RWPE2 (cell line): ENCODE measurements at regions not wholly inside any gene's neighbourhood (a gene's known extent, or its start where the extent isn't known, plus 50 kb on each side); places are given as distances from the start of the nearest gene placed in this dataset.

ENCODE experiments used
- ATAC-seq: fragments of 200-7000 bp; cut with Tn5 transposase; 3 replicates; pipeline ENCODE4 v1.9.1; 2021; ENCODE audit warnings: low read depth
- DNase-seq: peaks from one replicate; pipeline ENCODE4 v3.0.0-alpha.2; 2020; ENCODE audit warnings: low spot score
- H3K27ac ChIP-seq: fragments of 450-650 bp; 2 replicates; pipeline ENCODE4 v1.5.1; 2017; ENCODE audit warnings: mild to moderate bottlenecking; ENCODE audit not compliant: poor library complexity, severe bottlenecking
- H3K27me3 ChIP-seq: fragments of 250-450 bp; sonication (Bioruptor Pico); 2 replicates; pipeline ENCODE4 v1.5.1; 2021; ENCODE audit warnings: mild to moderate bottlenecking, moderate library complexity; ENCODE audit not compliant: insufficient read depth, poor library complexity, severe bottlenecking
- H3K36me3 ChIP-seq: fragments of 250-450 bp; sonication (Bioruptor Pico); 2 replicates; pipeline ENCODE4 v1.5.1; 2020; ENCODE audit warnings: low read depth, mild to moderate bottlenecking, moderate library complexity
- H3K4me1 ChIP-seq: fragments of 250-450 bp; sonication (Bioruptor Pico); 2 replicates; pipeline ENCODE4 v1.5.1; 2021; ENCODE audit warnings: mild to moderate bottlenecking, moderate library complexity; ENCODE audit not compliant: insufficient read depth, poor library complexity, severe bottlenecking
- H3K4me3 ChIP-seq: fragments of 250-450 bp; sonication (Bioruptor Pico); 2 replicates; pipeline ENCODE4 v1.5.1; 2021; ENCODE audit warnings: mild to moderate bottlenecking, moderate library complexity; ENCODE audit not compliant: severe bottlenecking
- H3K9me3 ChIP-seq: fragments of 250-450 bp; sonication (Bioruptor Pico); 2 replicates; pipeline ENCODE4 v1.5.1; 2021; ENCODE audit warnings: mild to moderate bottlenecking, moderate library complexity; ENCODE audit not compliant: severe bottlenecking
- TF ChIP-seq, protein P1 (sequence below): fragments of 450-650 bp; IDR thresholded peaks from one replicate; pipeline ENCODE4 v1.5.1; 2017; ENCODE audit warnings: mild to moderate bottlenecking, moderate library complexity; ENCODE audit not compliant: poor library complexity, severe bottlenecking

DNA sequence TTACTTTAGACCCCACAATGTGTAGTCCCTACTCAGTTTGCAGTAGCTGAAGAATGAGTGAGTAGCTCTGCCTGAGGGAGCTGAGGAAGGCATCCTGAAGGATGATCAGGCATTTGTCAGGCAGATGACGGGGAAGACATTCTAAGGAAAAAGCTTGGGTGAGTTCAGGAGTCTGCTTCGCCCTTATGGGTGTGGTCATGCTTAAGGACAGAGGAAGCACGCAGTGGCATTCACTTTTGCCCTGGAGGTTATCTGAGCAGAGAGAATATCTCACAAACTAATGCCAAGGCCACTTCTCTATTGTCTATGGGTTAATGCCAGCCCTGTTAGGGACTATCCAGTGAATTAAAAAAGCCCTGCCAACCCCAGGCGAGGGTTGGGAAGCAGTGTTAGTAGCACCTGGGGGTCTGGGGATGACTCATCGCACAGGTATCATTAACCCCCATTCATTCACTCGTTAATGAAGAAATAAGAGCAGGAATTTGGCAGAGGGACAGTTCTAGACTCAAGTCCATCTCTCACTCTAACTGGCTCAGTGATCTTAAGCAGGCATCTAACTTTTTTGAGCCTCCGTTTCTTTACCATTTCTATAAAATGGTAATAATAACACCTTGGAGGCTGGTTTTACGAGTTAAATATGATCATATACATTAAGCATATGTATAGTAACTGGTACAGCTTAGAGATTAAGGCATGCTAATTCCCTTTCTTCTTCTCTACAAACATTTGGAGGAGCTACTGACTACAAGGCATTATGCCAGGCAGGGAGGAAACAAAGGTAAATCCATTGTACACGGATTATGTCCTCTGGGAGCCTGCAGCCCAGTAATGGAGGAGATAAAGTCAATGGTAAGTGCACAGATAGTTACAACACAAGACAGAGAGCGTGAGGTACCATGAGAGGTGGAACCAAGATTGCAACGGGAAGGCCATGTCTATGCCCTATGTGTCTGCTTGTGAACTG lies 93.2 kb upstream of the AKIRIN2 start:
- TF ChIP-seq, protein P1, sequence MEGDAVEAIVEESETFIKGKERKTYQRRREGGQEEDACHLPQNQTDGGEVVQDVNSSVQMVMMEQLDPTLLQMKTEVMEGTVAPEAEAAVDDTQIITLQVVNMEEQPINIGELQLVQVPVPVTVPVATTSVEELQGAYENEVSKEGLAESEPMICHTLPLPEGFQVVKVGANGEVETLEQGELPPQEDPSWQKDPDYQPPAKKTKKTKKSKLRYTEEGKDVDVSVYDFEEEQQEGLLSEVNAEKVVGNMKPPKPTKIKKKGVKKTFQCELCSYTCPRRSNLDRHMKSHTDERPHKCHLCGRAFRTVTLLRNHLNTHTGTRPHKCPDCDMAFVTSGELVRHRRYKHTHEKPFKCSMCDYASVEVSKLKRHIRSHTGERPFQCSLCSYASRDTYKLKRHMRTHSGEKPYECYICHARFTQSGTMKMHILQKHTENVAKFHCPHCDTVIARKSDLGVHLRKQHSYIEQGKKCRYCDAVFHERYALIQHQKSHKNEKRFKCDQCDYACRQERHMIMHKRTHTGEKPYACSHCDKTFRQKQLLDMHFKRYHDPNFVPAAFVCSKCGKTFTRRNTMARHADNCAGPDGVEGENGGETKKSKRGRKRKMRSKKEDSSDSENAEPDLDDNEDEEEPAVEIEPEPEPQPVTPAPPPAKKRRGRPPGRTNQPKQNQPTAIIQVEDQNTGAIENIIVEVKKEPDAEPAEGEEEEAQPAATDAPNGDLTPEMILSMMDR = no peak
- peaks cover 2% of the 10 kb centered on the region for H3K4me1 ChIP-seq
- H3K9me3 ChIP-seq = no peaks in the 10 kb centered on the region
- H3K27me3 ChIP-seq = no peaks in the 10 kb centered on the region
- no peaks in the 10 kb centered on the region for H3K36me3 ChIP-seq
- ATAC-seq (no peak), DNase-seq (no peak)
- H3K27ac ChIP-seq = no peak overlapping the region
- no peak overlapping the region for H3K4me3 ChIP-seq

DNA sequence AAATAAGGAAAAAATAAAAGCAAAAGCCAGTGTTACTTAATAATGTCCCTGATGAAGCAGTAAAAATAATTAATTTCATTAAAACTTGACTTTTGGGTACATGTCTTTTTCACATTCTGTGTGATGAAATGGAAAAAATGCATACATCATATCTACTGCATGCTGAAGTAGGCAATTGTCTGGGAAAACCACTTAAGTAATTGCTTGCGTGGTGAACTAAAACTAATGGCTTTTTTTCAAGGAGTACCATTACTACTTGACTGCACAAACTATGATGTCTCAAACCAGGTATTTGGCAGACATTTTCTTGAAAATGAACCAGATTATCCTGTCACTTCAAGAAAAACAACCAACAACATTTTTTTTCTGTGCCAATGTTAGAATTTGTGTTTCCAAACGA lies 91.3 kb upstream of the AKIRIN2 start:
- TF ChIP-seq, protein P1 = no peak
- ATAC-seq (no peak), DNase-seq (no peak)
- Histone ChIP-seq H3K27ac (no peak overlapping the region), H3K36me3 (no peaks in the 10 kb centered on the region), H3K9me3 (no peaks in the 10 kb centered on the region), H3K4me1 (peaks cover 21% of the 10 kb centered on the region), H3K27me3 (no peaks in the 10 kb centered on the region), H3K4me3 (no peak overlapping the region)

DNA sequence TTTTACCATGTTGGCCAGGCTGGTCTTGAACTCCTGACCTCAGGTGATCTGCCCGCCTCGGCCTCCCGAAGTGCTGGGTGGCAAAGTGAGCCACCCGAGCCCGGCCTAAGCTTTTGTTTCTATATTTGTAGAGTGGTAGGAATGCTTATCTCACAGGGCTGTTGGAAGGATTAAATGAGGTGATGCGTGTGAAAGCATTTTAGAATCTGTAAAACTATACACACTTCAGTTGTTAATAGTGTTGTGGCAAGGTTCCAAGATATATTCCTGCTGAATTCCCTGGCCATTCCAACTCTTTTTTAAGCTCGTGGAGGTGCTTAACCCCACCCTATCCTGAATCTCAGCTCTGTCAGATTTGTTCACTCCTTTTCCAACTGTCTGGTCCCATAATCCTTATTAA lies 89.9 kb upstream of the AKIRIN2 start:
- DNase-seq = no peak
- no peaks in the 10 kb centered on the region for H3K9me3 ChIP-seq
- no peak overlapping the region for H3K4me3 ChIP-seq
- H3K36me3 ChIP-seq = no peaks in the 10 kb centered on the region
- TF ChIP-seq, protein P1 = no peak
- H3K27ac ChIP-seq = no peak overlapping the region
- peaks cover 22% of the 10 kb centered on the region for H3K4me1 ChIP-seq
- H3K27me3 ChIP-seq = no peaks in the 10 kb centered on the region
- ATAC-seq = no peak

DNA sequence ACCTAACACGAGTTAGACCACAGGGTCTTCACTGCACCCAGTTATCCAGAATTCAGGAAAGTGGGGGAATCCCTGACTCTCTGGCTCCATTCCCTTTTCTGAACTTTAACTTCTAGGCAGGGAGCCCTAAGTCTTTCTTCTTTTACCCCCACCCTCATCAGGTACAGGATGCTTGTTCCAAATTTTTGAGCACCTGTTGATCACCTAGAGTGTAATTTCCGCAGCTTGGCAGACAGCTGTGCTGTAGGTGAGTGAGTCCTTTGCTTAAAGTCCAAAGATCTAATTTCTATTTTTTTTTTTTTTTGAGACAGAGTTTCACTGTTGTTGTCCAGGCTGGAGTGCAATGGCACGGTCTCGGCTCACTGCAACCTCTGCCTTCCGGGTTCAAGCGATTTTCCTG lies 89.5 kb upstream of the AKIRIN2 start:
- Histone ChIP-seq H3K27me3 (no peaks in the 10 kb centered on the region), H3K9me3 (no peaks in the 10 kb centered on the region), H3K36me3 (no peaks in the 10 kb centered on the region), H3K4me3 (no peak overlapping the region), H3K4me1 (peaks cover 22% of the 10 kb centered on the region), H3K27ac (no peak overlapping the region)
- TF ChIP-seq, protein P1 = no peak
- no peak for ATAC-seq
- no peak for DNase-seq

DNA sequence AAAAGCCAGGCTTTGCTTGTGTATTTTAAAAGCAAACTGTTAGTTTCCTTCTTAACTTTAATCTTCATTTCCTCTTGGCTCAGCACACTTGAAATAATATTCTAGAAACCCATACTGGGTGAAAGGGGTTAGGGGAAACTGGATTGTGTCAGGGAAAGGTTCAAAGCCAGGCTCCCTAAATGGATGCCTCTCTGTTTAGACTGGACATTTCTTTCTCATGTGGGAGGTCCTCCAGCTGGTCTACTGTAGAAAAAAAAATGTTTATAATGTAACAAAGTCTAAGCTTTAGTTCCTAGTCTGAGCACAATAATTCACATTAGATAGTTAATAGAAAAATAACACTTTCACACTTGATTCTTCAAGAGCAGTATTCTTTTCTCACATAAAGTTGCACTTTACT lies 89.0 kb upstream of the AKIRIN2 start:
- no peak overlapping the region for H3K27ac ChIP-seq
- no peak for DNase-seq
- ATAC-seq = no peak
- H3K4me3 ChIP-seq = no peak overlapping the region
- no peaks in the 10 kb centered on the region for H3K9me3 ChIP-seq
- no peaks in the 10 kb centered on the region for H3K36me3 ChIP-seq
- no peaks in the 10 kb centered on the region for H3K27me3 ChIP-seq
- TF ChIP-seq, protein P1 = no peak
- H3K4me1 ChIP-seq = peaks cover 22% of the 10 kb centered on the region
